ENCODE measurements at regions not wholly inside any gene's neighbourhood (a gene's known extent, or its start where the extent isn't known, plus 50 kb on each side); places are given as distances from the start of the nearest gene placed in this dataset.

- Histone ChIP-seq H2AFZ (no peak overlapping the region), H3K4me2 (no peak overlapping the region), H3K4me1 (ENCODE audit: insufficient read depth) (no peaks in the 10 kb centered on the region), H3F3A (replicated peaks; ENCODE audit: low read depth) (no peaks in the 10 kb centered on the region), H3K79me2 (replicated peaks; ENCODE audit: insufficient read depth) (no peaks in the 10 kb centered on the region), H3K27ac (ENCODE audit: low read depth) (no peak overlapping the region), H3K27me3 (ENCODE audit: insufficient read depth) (no peaks in the 10 kb centered on the region), H4K20me1 (replicated peaks; ENCODE audit: insufficient read depth) (no peaks in the 10 kb centered on the region), H3K36me3 (ENCODE audit: insufficient read depth) (no peaks in the 10 kb centered on the region), H3K4me3 (no peak overlapping the region), H3K9me2 (ENCODE audit: insufficient read depth) (no peaks in the 10 kb centered on the region)
- no peak for ATAC-seq
- DNase-seq (ENCODE audit: low spot score) = no peak
- TF ChIP-seq CREB1 (CRISPR knock-in tag; IDR thresholded peaks at IDR 0.05; ENCODE audit: low read depth) (no peak), EZH2 (IDR thresholded peaks at IDR 0.05; ENCODE audit: low read depth, unreplicated experiment) (no peak), ETS1 (IDR thresholded peaks at IDR 0.05) (no peak), POLR2AphosphoS5 (IDR thresholded peaks at IDR 0.05; ENCODE audit: low read depth) (no peak)
- H3K4me3 Mint-ChIP-seq = no peak overlapping the region
- H3K27ac Mint-ChIP-seq = no peak overlapping the region
- no peaks in the 10 kb centered on the region for H3K4me1 Mint-ChIP-seq
- H3K9me3 Mint-ChIP-seq = no peaks in the 10 kb centered on the region
- H3K36me3 Mint-ChIP-seq (ENCODE audit: low read depth) = no peaks in the 10 kb centered on the region
- no peaks in the 10 kb centered on the region for H3K27me3 Mint-ChIP-seq (ENCODE audit: insufficient read depth, low read depth, poor library complexity)
Observed at GRCh38 chr2:51472300-51472699, 440.4 kb upstream of the NRXN1 start.

- Histone ChIP-seq H3K27ac (ENCODE audit: low read depth) (no peak overlapping the region), H3K79me2 (replicated peaks; ENCODE audit: insufficient read depth) (no peaks in the 10 kb centered on the region), H3K4me2 (no peak overlapping the region), H3K4me3 (no peak overlapping the region), H3K9me2 (ENCODE audit: insufficient read depth) (no peaks in the 10 kb centered on the region), H4K20me1 (replicated peaks; ENCODE audit: insufficient read depth) (no peaks in the 10 kb centered on the region), H2AFZ (no peak overlapping the region), H3K4me1 (ENCODE audit: insufficient read depth) (no peaks in the 10 kb centered on the region), H3K27me3 (ENCODE audit: insufficient read depth) (no peaks in the 10 kb centered on the region), H3F3A (replicated peaks; ENCODE audit: low read depth) (no peaks in the 10 kb centered on the region), H3K36me3 (ENCODE audit: insufficient read depth) (no peaks in the 10 kb centered on the region)
- Mint-ChIP-seq H3K4me3 (no peak overlapping the region), H3K27ac (no peak overlapping the region), H3K9me3 (no peaks in the 10 kb centered on the region), H3K27me3 (ENCODE audit: insufficient read depth, low read depth, poor library complexity) (no peaks in the 10 kb centered on the region), H3K4me1 (no peaks in the 10 kb centered on the region), H3K36me3 (ENCODE audit: low read depth) (no peaks in the 10 kb centered on the region)
- DNase-seq (ENCODE audit: low spot score) (no peak), ATAC-seq (no peak)
- TF ChIP-seq NANOG (IDR thresholded peaks at IDR 0.05; ENCODE audit: borderline replicate concordance) = no peak
Observed at GRCh38 chr2:51469102-51469501, 437.2 kb upstream of the NRXN1 start.

GRCh38 chr2:51465326-51465725 is 433.4 kb upstream of the NRXN1 start:
- no peak overlapping the region for H3K4me3 ChIP-seq
- H3K9me3 Mint-ChIP-seq = no peaks in the 10 kb centered on the region
- H3K4me1 Mint-ChIP-seq = no peaks in the 10 kb centered on the region
- no peaks in the 10 kb centered on the region for H3K36me3 Mint-ChIP-seq (ENCODE audit: low read depth)
- no peaks in the 10 kb centered on the region for H3K27me3 Mint-ChIP-seq (ENCODE audit: insufficient read depth, low read depth, poor library complexity)
- H3K4me2 ChIP-seq = no peak overlapping the region
- H3K4me3 Mint-ChIP-seq = no peak overlapping the region
- H3K4me1 ChIP-seq (ENCODE audit: insufficient read depth) = no peaks in the 10 kb centered on the region
- H3K36me3 ChIP-seq (ENCODE audit: insufficient read depth) = no peaks in the 10 kb centered on the region
- H3K27me3 ChIP-seq (ENCODE audit: insufficient read depth) = no peaks in the 10 kb centered on the region
- H3K9me2 ChIP-seq (ENCODE audit: insufficient read depth) = no peaks in the 10 kb centered on the region
- TF ChIP-seq STAT1 (IDR thresholded peaks at IDR 0.05; ENCODE audit: unreplicated experiment) = no peak
- no peak for TF ChIP-seq EZH2phosphoT487 (IDR thresholded peaks at IDR 0.05; ENCODE audit: unreplicated experiment)
- no peak overlapping the region for H3K27ac Mint-ChIP-seq
- no peaks in the 10 kb centered on the region for H3F3A ChIP-seq (replicated peaks; ENCODE audit: low read depth)
- DNase-seq (ENCODE audit: low spot score) (no peak), ATAC-seq (no peak)
- no peak overlapping the region for H2AFZ ChIP-seq
- no peak overlapping the region for H3K27ac ChIP-seq (ENCODE audit: low read depth)
- H4K20me1 ChIP-seq (replicated peaks; ENCODE audit: insufficient read depth) = no peaks in the 10 kb centered on the region
- no peaks in the 10 kb centered on the region for H3K79me2 ChIP-seq (replicated peaks; ENCODE audit: insufficient read depth)

All from GM23338 (cell line).